Activated B cell treated with CpG ODN at 0.5 μM for 24 hours (primary cell): ENCODE measurements at regions not wholly inside any gene's neighbourhood (a gene's known extent, or its start where the extent isn't known, plus 50 kb on each side); places are given as distances from the start of the nearest gene placed in this dataset.

Experiments
- ATAC-seq: fragments of 200-7000 bp; cut with Tn5 transposase; one replicate; pipeline ENCODE4 v1.10.0; 2021; ENCODE audit warnings: low read depth, mild to moderate bottlenecking, moderate library complexity
- CTCF ChIA-PET: fragments of 350-600 bp; sonication (Branson Sonifier 250); formaldehyde crosslinking; loops from one replicate; lab custom pipeline; 2021; ENCODE audit warnings: antibody characterized with exemption; lab: Charles Lee
- POLR2A ChIA-PET: fragments of 350-600 bp; sonication (Branson Sonifier 250); formaldehyde crosslinking; loops from one replicate; lab custom pipeline; 2021; ENCODE audit warnings: antibody characterized with exemption; lab: Charles Lee
- DNase-seq: peaks from one replicate; pipeline ENCODE4 v3.0.0; 2022
- H3K27ac Mint-ChIP-seq: one replicate; pipeline ENCODE4 v1.8.0; 2020; ENCODE audit warnings: mixed read lengths
- H3K27me3 Mint-ChIP-seq: one replicate; pipeline ENCODE4 v1.8.0; 2021; ENCODE audit warnings: mixed read lengths
- H3K36me3 Mint-ChIP-seq: one replicate; pipeline ENCODE4 v1.8.0; 2021; ENCODE audit warnings: low read depth, mixed read lengths
- H3K4me1 Mint-ChIP-seq: one replicate; pipeline ENCODE4 v1.8.0; 2021; ENCODE audit warnings: mixed read lengths
- H3K4me3 Mint-ChIP-seq: one replicate; pipeline ENCODE4 v1.8.0; 2020; ENCODE audit warnings: mild to moderate bottlenecking, mixed read lengths
- H3K9me3 Mint-ChIP-seq: one replicate; pipeline ENCODE4 v1.8.0; 2020; ENCODE audit warnings: mixed read lengths
- CTCF ChIP-seq: fragments of 200-600 bp; IDR thresholded peaks from one replicate; pipeline ENCODE4 v1.8.0; 2022; ENCODE audit warnings: antibody characterized with exemption, mild to moderate bottlenecking
- intact Hi-C: fragments of 100-400 bp; cut with micrococcal nuclease; formaldehyde crosslinking; loops from one replicate; pipeline ENCODE4 v1.15.1; 2024

DNA sequence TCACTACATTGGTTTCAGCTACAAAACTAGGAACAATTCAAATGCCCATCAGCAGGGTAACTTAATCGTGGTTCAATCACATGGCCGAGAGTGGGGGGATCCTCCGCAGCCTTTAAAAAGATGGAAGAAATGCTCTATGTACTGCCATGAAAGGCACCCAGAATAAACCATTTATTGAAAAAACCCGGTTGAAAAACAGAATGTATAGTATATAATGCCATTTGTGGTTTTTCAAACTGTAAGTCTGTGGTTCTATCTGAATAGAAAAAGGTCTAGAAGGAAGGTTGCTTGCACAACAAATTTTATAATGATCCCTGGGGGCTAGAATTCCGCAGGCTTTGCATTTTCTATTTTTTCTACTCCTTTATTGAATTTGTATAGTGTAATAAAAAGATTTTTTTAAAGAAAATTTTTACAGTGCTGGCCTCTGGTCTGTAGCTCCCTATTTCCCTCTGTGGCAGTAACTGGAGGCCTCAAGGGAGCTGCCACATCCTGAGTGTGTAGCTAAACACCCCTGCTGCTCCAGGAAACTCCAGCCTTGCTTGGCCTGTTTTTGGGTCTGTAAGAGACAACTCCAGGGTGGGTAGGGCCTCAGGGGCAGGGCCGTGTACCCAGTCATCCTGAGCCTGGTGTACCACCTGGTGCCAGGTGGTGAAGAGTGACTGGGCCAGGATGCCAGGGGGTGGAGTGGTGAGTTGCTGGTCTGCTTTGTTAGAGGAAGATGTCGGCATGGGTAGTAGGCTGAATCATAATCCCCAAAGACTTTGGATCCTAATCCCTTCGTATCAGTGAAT lies 51.5 kb upstream of the EPS8L3 start:
- H3K4me3 Mint-ChIP-seq: no peak overlapping the region
- no peaks in the 10 kb centered on the region for H3K27me3 Mint-ChIP-seq
- H3K36me3 Mint-ChIP-seq: no peaks in the 10 kb centered on the region
- TF ChIP-seq CTCF: no peak
- ChIA-PET CTCF (no interaction called here), POLR2A (interaction anchor here (1.0 kb wide), 1 partner anchor 169 kb away, joined by 3 read pairs; the partner anchor contains the start of gene AHCYL1)
- peak overlapping the region; percentile 61 for H3K27ac Mint-ChIP-seq
- DNase-seq (no peak), ATAC-seq (no peak)
- H3K9me3 Mint-ChIP-seq: peaks cover 4% of the 10 kb centered on the region
- H3K4me1 Mint-ChIP-seq: peaks cover 44% of the 10 kb centered on the region
- intact Hi-C loops: no loop called here

DNA sequence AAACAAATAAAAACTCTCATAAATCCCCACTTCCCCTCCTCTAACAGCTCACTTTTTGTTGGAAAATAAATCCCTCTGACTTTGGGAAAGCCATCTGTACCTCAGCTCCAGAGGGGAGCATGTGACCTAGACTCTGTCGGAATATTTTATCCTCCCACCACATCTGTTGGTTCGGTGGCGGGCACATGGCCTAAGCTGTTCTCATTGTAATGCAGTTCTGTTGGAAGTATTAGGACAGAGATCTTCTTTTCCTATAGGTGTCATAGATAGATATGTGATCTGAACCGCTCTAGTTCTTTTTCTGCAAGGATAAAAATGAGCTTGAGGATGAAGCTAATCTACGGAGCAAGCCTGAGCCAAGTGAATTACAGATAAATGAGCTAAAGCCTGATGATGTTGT lies 50.5 kb upstream of the EPS8L3 start:
- TF ChIP-seq CTCF: no peak
- intact Hi-C loops: no loop called here
- ChIA-PET POLR2A (interaction anchor here (0.6 kb wide), 1 partner anchor 35 kb away, joined by 4 read pairs; no protein-coding TSS in a partner anchor), CTCF (no interaction called here)
- H3K4me3 Mint-ChIP-seq: no peak overlapping the region
- H3K27ac Mint-ChIP-seq: no peak overlapping the region
- DNase-seq: no peak
- H3K9me3 Mint-ChIP-seq: peaks cover 4% of the 10 kb centered on the region
- ATAC-seq: no peak
- H3K36me3 Mint-ChIP-seq: no peaks in the 10 kb centered on the region
- H3K4me1 Mint-ChIP-seq: peaks cover 48% of the 10 kb centered on the region
- peaks cover 2% of the 10 kb centered on the region for H3K27me3 Mint-ChIP-seq
